COLO829 (cell line): ENCODE measurements at regions not wholly inside any gene's neighbourhood (a gene's known extent, or its start where the extent isn't known, plus 50 kb on each side); places are given as distances from the start of the nearest gene placed in this dataset.
"Not testable (repeated sequence)": the region's sequence is repeated elsewhere in the genome, so short reads cannot be mapped to it uniquely, and the experiment has no call there.

Experiments
- DNase-seq: peaks from one replicate; pipeline ENCODE4 v3.0.0; 2012; ENCODE audit warnings: low spot score

GRCh38 chr5:7225826-7226225 is 170.1 kb upstream of the ADCY2 start:
- no peak for DNase-seq

DNA sequence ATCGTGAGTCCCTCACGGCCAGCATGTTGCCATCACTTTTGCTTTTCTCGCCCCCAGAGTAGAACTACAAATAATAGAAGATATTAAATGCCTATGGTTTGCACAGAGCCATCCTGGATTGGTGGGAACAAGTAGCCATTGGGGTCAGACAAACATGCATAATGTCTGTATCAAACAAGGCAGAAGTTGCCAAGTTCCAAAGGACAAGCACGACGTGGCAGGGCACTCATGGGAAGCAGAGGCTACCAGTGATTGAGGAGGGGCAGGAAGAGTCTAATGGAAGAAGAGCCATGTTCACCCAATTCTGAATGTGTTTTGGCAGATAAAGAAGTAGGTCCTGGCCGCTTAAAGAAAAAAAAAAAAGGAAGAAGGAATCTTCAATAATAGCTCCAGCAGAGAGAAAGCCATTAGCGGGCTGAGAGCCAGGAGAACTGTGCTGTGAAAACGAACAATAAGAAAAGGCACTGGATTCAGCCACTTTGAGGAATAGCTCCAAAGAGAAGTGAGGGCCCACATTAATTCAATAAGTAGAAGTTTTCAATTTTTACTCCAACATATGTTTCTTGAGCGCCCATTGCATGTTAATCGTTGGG is 153.7 kb upstream of the ADCY2 start:
- no peak for DNase-seq

GRCh38 chr5:7244208-7244607 is 151.7 kb upstream of the ADCY2 start:
- DNase-seq, result no peak

DNA sequence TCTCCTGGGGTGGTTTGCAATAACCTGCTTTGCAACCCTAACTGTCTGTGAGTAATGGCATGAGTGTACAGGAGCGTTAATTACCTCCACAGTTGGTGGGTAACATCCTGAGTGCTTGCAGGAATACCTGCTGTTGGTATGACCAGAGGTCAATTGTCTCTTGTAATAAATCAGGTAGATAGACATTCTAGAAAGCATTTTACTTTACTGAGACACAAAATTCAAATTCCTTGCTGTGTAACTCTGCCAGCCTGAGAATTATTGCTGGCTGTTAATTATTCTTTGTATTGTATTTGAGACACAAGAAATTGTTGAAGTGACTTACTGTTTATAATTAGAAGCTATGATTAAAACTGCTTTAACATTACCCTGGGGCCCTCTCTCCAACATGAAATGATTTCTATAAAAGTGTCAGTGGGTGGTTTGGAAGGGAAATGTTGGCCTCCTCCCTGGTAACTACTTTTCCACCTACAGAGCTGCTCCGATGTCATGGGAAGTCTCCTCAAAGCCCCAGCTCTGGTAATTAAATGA is 150.8 kb upstream of the ADCY2 start:
- DNase-seq, result no peak

DNA sequence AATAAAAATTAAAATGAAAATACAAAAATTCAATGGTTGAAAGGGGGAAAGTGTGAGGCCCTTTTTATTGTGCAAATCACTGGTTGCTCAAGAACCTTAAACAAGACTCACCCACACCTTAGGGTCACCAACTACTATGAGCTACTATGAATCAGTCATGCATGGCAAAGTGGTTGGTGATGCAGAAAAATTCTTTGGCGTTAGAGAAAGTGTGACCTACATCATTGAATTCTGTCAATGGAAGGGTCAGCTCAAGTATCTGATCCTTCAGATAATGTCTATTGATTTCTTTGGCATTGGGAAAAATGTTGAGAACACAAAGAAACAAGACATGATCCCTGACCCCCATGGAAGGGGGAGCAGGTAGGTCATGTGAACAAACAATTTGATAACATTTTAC is 149.7 kb upstream of the ADCY2 start:
- no peak for DNase-seq

DNA sequence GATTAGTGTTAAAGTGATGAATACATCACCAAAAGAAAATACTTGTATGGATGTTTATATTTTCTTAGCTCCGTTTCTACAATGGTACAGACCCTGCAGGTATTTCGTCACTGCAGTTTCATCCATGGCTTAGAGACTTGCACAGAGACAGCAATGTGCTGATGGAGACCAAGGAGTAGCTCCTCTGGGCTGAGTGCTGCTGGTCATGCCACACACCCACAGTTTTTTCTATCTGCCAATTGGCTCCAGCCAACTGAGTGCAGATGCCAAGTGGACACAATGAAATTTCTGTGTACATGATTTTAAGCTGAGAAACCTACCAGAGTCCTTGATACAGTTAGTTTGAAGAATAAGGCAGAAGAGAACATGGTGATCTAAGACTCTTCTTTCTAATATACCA is 145.9 kb upstream of the ADCY2 start:
- DNase-seq, result no peak

- no peak for DNase-seq
Observed at GRCh38 chr5:7250611-7251010, 145.3 kb upstream of the ADCY2 start.

DNA sequence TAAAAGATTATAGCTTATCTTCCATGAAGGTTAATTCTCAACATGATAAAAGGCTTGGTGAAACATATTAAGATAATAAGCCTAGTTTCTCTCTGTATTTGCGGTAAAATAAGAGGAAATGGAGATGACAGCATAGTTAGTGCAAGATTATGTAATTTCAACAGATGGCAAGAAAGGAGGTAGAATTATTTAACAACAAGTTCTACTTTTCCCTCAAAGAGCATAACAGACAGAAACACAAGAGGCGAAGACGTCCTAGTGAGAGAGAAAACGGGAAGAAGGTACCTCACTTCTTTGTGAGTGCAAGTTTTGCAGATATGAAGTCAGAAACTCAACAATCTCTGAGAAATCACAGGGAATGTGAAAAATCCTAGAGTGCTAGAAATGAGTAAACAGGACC is 144.8 kb upstream of the ADCY2 start:
- no peak for DNase-seq

DNA sequence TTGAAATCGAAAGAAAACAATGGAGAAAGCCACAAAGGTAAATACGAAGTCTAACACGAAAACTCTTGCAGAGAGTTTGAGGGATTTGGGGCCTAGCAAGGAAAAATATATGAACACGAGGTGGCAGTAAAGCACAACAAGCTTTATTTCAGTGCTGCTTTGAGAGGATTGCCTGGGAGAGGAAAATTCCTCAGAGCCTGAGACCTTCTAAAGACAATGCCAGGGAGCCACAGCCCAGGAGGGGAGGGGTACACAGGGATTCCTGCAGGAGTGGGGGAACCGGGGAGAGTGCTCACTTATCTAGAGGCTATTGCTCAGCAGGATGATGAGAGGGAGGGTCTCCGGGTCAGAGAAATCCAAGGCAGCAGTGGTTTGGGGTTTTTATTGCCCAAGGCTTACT is 134.9 kb upstream of the ADCY2 start:
- DNase-seq, result peak; percentile 17

- no peak for DNase-seq
Observed at GRCh38 chr5:7261900-7262299, 134.0 kb upstream of the ADCY2 start.

DNA sequence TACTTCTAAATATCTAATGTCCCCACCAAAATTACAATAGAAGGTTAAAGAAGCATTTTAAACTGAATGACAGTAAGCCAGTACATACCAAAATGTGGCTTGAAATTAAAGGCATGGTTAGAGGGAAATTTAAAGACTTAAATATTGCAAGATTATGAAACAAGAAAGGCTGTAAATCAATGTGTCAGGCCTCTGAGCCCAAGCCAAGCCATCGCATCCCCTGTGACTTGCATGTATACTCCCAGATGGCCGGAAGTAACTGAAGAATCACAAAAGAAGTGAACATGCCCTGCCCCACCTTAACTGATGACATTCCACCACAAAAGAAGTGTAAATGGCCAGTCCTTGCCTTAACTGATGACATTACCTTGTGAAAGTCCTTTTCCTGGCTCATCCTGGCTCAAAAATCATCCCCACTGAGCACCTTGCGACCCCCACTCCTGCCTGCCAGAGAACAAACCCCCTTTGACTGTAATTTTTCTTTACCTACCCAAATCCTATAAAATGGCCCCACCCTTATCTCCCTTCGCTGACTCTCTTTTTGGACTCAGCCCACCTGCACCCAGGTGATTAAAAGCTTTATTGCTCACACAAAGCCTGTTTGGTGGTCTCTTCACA is 132.4 kb upstream of the ADCY2 start:
- DNase-seq, result not testable (repeated sequence)

DNA sequence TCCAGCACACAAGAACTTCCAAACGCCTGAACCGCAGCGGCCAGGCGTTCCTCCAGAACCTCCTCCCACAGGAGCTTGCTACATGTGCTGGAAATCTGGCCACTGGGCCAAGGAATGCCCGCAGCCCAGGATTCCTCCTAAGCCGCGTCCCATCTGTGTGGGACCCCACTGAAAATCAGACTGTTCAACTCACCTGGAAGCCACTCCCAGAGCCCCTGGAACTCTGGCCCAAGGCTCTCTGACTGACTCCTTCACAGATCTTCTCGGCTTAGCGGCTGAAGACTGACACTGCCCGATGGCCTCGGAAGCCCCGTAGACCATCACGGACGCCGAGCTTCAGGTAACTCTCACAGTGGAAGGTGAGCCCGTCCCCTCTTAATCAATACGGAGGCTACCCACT is 130.2 kb upstream of the ADCY2 start:
- DNase-seq, result not testable (repeated sequence)

DNA sequence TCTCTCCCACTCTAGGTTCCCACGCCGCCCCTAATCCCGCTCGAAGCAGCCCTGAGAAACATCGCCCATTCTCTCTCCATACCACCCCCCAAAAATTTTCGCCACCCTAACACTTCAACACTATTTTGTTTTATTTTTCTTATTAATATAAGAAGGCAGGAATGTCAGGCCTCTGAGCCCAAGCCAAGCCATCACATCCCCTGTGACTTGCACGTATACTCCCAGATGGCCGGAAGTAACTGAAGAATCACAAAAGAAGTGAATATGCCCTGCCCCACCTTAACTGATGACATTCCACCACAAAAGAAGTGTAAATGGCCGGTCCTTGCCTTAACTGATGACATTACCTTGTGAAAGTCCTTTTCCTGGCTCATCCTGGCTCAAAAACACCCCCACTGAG is 127.2 kb upstream of the ADCY2 start:
- not testable (repeated sequence) for DNase-seq

DNA sequence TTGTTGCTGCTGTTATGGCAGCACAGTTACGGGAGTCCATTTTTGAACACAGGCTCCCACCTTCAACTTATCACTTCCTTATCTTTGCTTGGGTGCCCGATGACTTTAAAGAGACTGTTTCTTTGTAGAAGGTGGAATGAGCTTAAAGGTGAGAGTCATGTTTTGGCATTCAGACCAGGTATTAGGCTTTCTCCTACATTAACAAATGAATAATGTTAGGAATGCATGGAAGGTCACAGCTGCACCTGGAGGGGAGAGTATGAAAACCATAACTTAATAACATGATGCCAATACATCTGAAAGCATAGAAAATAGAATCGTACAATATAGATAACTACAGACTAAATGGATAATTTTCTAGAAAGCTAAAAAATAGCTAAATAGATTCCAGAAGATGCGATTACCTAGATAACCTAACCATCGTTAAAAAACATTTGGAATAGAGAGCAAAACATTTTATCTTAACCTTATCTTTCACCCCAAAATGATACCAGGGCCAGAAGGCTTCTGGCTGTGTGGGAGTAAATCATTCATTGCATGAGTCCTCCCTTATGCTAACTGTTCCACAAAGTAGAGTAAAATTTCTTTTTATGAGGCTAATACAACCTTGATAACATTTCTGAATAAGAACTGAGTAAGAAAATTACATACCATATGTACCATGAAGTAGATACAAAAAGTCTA is 126.2 kb upstream of the ADCY2 start:
- DNase-seq, result no peak

DNA sequence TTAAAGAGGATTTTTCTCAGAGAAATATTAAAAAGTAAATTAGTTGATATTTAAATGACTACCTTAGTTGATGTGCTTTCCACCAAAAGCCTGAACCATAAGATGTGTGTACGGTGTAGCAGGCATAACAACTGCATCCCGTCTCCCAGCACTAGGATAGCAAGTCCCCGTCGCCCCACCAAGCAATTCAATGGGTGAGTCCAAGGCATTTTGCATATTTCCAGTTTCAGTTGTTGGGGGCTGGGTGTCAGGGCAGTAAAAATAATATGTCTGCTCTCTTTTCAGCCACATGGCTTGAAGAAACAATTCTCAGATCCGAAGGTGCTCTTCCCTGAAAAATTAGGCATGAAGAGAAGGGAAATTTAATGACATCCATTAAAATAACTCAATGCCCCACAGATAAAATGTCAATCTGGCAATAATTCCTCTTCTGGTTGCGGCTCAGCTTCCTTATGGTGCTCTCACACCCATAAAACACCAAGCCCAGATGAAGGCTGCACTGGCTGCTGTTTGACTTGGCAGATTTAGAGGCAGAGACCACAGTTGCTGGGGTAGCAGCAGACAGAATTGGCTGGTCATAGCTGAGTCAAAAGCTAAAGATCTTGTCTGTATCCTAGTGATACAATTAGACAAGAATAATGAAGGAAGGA is 124.4 kb upstream of the ADCY2 start:
- no peak for DNase-seq

GRCh38 chr5:7272408-7272965 is 123.5 kb upstream of the ADCY2 start:
- no peak for DNase-seq

GRCh38 chr5:7274203-7274602 is 121.7 kb upstream of the ADCY2 start:
- no peak for DNase-seq

DNA sequence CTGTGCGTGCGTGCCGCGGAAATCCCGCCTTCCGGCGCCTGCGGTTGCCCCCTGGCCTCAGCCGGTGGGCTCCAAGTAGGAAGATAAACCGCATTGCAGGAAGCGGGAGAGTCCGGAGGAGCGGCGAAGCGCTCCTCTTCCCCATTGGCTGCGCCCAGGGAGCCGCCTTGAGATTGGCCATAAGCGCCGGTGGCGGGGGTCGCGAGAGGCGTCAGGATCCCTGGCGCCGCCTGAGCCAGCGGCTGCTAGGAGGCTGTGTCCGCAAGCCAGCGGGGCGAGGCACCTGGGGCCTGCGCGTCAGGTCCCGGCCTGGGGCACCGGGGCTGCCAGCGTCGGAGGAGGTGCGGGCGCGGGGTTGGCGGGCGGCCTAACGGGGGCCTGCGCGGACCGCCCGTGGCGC is 106.3 kb upstream of the ADCY2 start:
- DNase-seq, result not testable (repeated sequence)

- DNase-seq, result not testable (repeated sequence)
Observed at GRCh38 chr5:7297821-7298220, 98.1 kb upstream of the ADCY2 start.

GRCh38 chr5:7299731-7300130 is 96.2 kb upstream of the ADCY2 start:
- not testable (repeated sequence) for DNase-seq

GRCh38 chr5:7305000-7305674 is 90.8 kb upstream of the ADCY2 start:
- DNase-seq, result not testable (repeated sequence)

GRCh38 chr5:7306556-7306955 is 89.4 kb upstream of the ADCY2 start:
- not testable (repeated sequence) for DNase-seq
